Endothelial cell of umbilical vein (primary cell): ENCODE measurements at regions not wholly inside any gene's neighbourhood (a gene's known extent, or its start where the extent isn't known, plus 50 kb on each side); places are given as distances from the start of the nearest gene placed in this dataset.
A peak's percentile ranks its signal among the peaks of the same experiment; 100 is the strongest.

Experiments
- BruUV-seq: library from RNA; stranded (reverse); fragments of 400-500 nt; replicated peaks from 2 replicates; lab custom pipeline; 2021; lab: Mats Ljungman, UMichigan
- CTCF ChIA-PET: fragments of 300-600, 350-600 bp; sonication (Branson Sonifier 250); formaldehyde crosslinking; loops from one replicate; lab custom pipeline; 2021; ENCODE audit warnings: antibody characterized with exemption, inconsistent platforms; lab: Charles Lee
- POLR2A ChIA-PET: fragments of 300-600, 350-600 bp; sonication (Branson Sonifier 250); formaldehyde crosslinking; loops from one replicate; lab custom pipeline; 2021; ENCODE audit warnings: antibody characterized with exemption, inconsistent platforms; lab: Charles Lee
- DNase-seq: peaks from one replicate; pipeline ENCODE4 v3.0.0-alpha.2; 2011; ENCODE audit warnings: low read depth, low spot score
- FAIRE-seq: peaks from 2 replicates; lab custom pipeline; 2011; peaks lifted over from hg19 to GRCh38; lab: Jason Lieb, UNC
- H2AFZ ChIP-seq: 2 replicates; pipeline ENCODE4 v1.6.0; 2012; ENCODE audit warnings: low read depth, low read length, control low read depth, inconsistent platforms
- H3K27ac ChIP-seq: 2 replicates; pipeline ENCODE4 v1.5.1; 2011; ENCODE audit warnings: low read depth, mild to moderate bottlenecking, control low read depth, low read length, moderate library complexity; ENCODE audit not compliant: insufficient read depth
- H3K27me3 ChIP-seq, 2 experiments: 2 replicates each; pipeline versions ENCODE4 v1.6.0 to v1.6.1; 2011; ENCODE audit warnings: low read length in 2 of 2, mixed read lengths in 1 of 2; ENCODE audit not compliant: control insufficient read depth in 2 of 2, insufficient read depth in 2 of 2
- H3K36me3 ChIP-seq, 2 experiments: 2 replicates in 1 of 2; 3 replicates in 1 of 2; pipeline ENCODE4 v1.5.1; 2011; ENCODE audit warnings: low read length in 2 of 2, mild to moderate bottlenecking in 1 of 2, moderate library complexity in 1 of 2; ENCODE audit not compliant: control insufficient read depth in 2 of 2, insufficient read depth in 2 of 2; ENCODE audit errors: extremely low read depth in 1 of 2
- H3K4me1 ChIP-seq: 3 replicates; pipeline ENCODE4 v1.5.1; 2011; ENCODE audit warnings: mild to moderate bottlenecking, low read length; ENCODE audit not compliant: control insufficient read depth, insufficient read depth; ENCODE audit errors: extremely low read depth
- H3K4me2 ChIP-seq: 2 replicates; pipeline ENCODE4 v1.6.1; 2011; ENCODE audit warnings: low read length, control low read depth, mixed read lengths; ENCODE audit not compliant: insufficient read depth
- H3K4me3 ChIP-seq, 3 experiments: fragments of 200-600 bp in 1 of 3; sonication (generic), shearing (Covaris generic) in 1 of 3; replicated peaks in 1 of 3; 2 replicates each; pipeline ENCODE4 v1.5.1; 2011 to 2016; ENCODE audit warnings: control low read depth in 3 of 3, low read length in 3 of 3, mild to moderate bottlenecking in 2 of 3, inconsistent platforms in 1 of 3, low read depth in 1 of 3, moderate library complexity in 1 of 3; ENCODE audit not compliant: insufficient read depth in 1 of 3
- H3K79me2 ChIP-seq: 2 replicates; pipeline ENCODE4 v1.6.0; 2012; ENCODE audit warnings: low read length, inconsistent platforms; ENCODE audit not compliant: control insufficient read depth, insufficient read depth
- H3K9ac ChIP-seq: replicated peaks from 2 replicates; pipeline ENCODE3; 2011; ENCODE audit warnings: low read length, control low read depth; ENCODE audit not compliant: insufficient read depth; ENCODE audit errors: extremely low read depth
- H3K9me1 ChIP-seq: replicated peaks from 3 replicates; pipeline ENCODE4 v1.6.0; 2011; ENCODE audit warnings: mild to moderate bottlenecking, low read length; ENCODE audit not compliant: control insufficient read depth, insufficient read depth; ENCODE audit errors: extremely low read depth
- H3K9me3 ChIP-seq: replicated peaks from 2 replicates; pipeline ENCODE4 v1.5.1; 2012; ENCODE audit warnings: low read length, inconsistent platforms; ENCODE audit not compliant: control insufficient read depth, insufficient read depth
- H4K20me1 ChIP-seq: replicated peaks from 2 replicates; pipeline ENCODE3; 2011; ENCODE audit warnings: mild to moderate bottlenecking, low read length; ENCODE audit not compliant: control insufficient read depth, insufficient read depth; ENCODE audit errors: extremely low read depth
- CTCF ChIP-seq, 2 donors: IDR thresholded peaks; 1 replicate in 1 of 2; 2 replicates in 1 of 2; pipeline ENCODE4 v1.5.1; 2011; ENCODE audit warnings: low read length in 2 of 2, mild to moderate bottlenecking in 2 of 2, moderate library complexity in 2 of 2, control low read depth in 1 of 2, inconsistent platforms in 1 of 2, low read depth in 1 of 2; ENCODE audit not compliant: insufficient read depth in 1 of 2; ENCODE audit errors: extremely low read depth in 1 of 2
- EZH2 ChIP-seq: IDR thresholded peaks from 2 replicates; pipeline ENCODE4 v1.6.1; 2012; ENCODE audit warnings: borderline replicate concordance, low read depth, mild to moderate bottlenecking, moderate library complexity, low read length, inconsistent platforms; ENCODE audit not compliant: severe bottlenecking
- FOS ChIP-seq: IDR thresholded peaks from 2 replicates; pipeline ENCODE4 v1.6.1; 2011; ENCODE audit warnings: mild to moderate bottlenecking, low read length, moderate library complexity, borderline replicate concordance; ENCODE audit not compliant: insufficient read depth
- GATA2 ChIP-seq: IDR thresholded peaks from 2 replicates; pipeline ENCODE4 v1.7.0; 2011; ENCODE audit warnings: low read depth, mild to moderate bottlenecking, moderate library complexity, mixed read lengths, low read length; ENCODE audit not compliant: insufficient read length, insufficient read depth
- JUN ChIP-seq: IDR thresholded peaks from 2 replicates; pipeline ENCODE4 v1.6.1; 2011; ENCODE audit warnings: borderline replicate concordance, low read depth; ENCODE audit not compliant: insufficient read length, insufficient read depth
- MAX ChIP-seq: IDR thresholded peaks from 2 replicates; pipeline ENCODE4 v1.6.1; 2011; ENCODE audit not compliant: insufficient read depth, insufficient read length
- MYC ChIP-seq: IDR thresholded peaks from one replicate; pipeline ENCODE4 v1.6.1; 2011; ENCODE audit warnings: mild to moderate bottlenecking, low read depth, low read length
- POLR2A ChIP-seq: IDR thresholded peaks from 2 replicates; pipeline ENCODE4 v1.6.1; 2012; ENCODE audit warnings: low read depth, mild to moderate bottlenecking, control low read depth, low read length
- POLR2AphosphoS5 ChIP-seq: IDR thresholded peaks from 2 replicates; pipeline ENCODE4 v1.6.1; 2012; ENCODE audit warnings: low read depth, mild to moderate bottlenecking, control low read depth, low read length, moderate library complexity; ENCODE audit not compliant: insufficient read depth
- dilution Hi-C: fragments of 300-500 bp; cut with MboI; formaldehyde crosslinking; loops from one replicate; pipeline ENCODE4 v1.15.0; 2019; ENCODE audit warnings: low sequenced_read_pairs; ENCODE audit not compliant: extremely low pct_ligation_motif_present
- intact Hi-C: fragments of 100-400 bp; cut with micrococcal nuclease; formaldehyde crosslinking; loops from one replicate; pipeline ENCODE4 v1.10.0; 2022

GRCh38 chr1:56056438-56057287 lies 522.7 kb downstream of the PLPP3 start:
- ChIA-PET CTCF (no interaction called here), POLR2A (no interaction called here)
- H3K27ac ChIP-seq: no peak overlapping the region
- no peaks in the 10 kb centered on the region for H3K4me1 ChIP-seq
- TF ChIP-seq POLR2AphosphoS5: no peak
- TF ChIP-seq MYC: no peak
- TF ChIP-seq GATA2: no peak
- TF ChIP-seq JUN: no peak
- TF ChIP-seq EZH2: no peak
- TF ChIP-seq CTCF (IDR thresholded peaks at IDR 0.05; ENCODE audit: extremely low read depth in 1 of 2, insufficient read depth in 1 of 2, low read depth in 1 of 2, low read length in 2 of 2): no peak
- no peak for TF ChIP-seq MAX
- no peak for TF ChIP-seq FOS
- TF ChIP-seq POLR2A: no peak
- H3K4me3 ChIP-seq: no peak overlapping the region
- H3K9me1 ChIP-seq: no peaks in the 10 kb centered on the region
- H3K4me2 ChIP-seq: no peak overlapping the region
- intact Hi-C loops: no loop called here
- dilution Hi-C loops: no loop called here
- H3K9me3 ChIP-seq: no peaks in the 10 kb centered on the region
- H2AFZ ChIP-seq: no peak overlapping the region
- no peaks in the 10 kb centered on the region for H3K27me3 ChIP-seq
- H4K20me1 ChIP-seq: no peaks in the 10 kb centered on the region
- H3K79me2 ChIP-seq: no peaks in the 10 kb centered on the region
- FAIRE-seq (no peak), DNase-seq (peak; percentile 43)
- no TSS peak for BruUV-seq
- no peak overlapping the region for H3K9ac ChIP-seq
- no peaks in the 10 kb centered on the region for H3K36me3 ChIP-seq
